Immature natural killer cell (primary cell): ENCODE measurements at regions not wholly inside any gene's neighbourhood (a gene's known extent, or its start where the extent isn't known, plus 50 kb on each side); places are given as distances from the start of the nearest gene placed in this dataset.
A peak's percentile ranks its signal among the peaks of the same experiment; 100 is the strongest.

Source experiments
- DNase-seq, 3 donors: peaks; one replicate each; pipeline ENCODE4 v3.0.0; 2022; ENCODE audit warnings: mixed read lengths in 1 of 3
- H3K27ac Mint-ChIP-seq, 6 donors: one replicate each; pipeline ENCODE4 v1.8.0; 2020; ENCODE audit warnings: mixed read lengths in 6 of 6, mild to moderate bottlenecking in 5 of 6, inconsistent platforms in 4 of 6, moderate library complexity in 3 of 6
- H3K27me3 Mint-ChIP-seq, 3 donors: one replicate each; pipeline ENCODE4 v1.8.0; 2020 to 2021; ENCODE audit warnings: low read depth in 3 of 3, mild to moderate bottlenecking in 3 of 3, mixed read lengths in 3 of 3, moderate library complexity in 3 of 3, inconsistent platforms in 1 of 3
- H3K36me3 Mint-ChIP-seq, 3 donors: one replicate each; pipeline ENCODE4 v1.8.0; 2020; ENCODE audit warnings: mixed read lengths in 3 of 3, inconsistent platforms in 2 of 3, mild to moderate bottlenecking in 2 of 3
- H3K4me1 Mint-ChIP-seq, 2 donors: one replicate each; pipeline ENCODE4 v1.8.0; 2020; ENCODE audit warnings: inconsistent platforms in 2 of 2, mild to moderate bottlenecking in 2 of 2, mixed read lengths in 2 of 2, moderate library complexity in 1 of 2
- H3K4me3 Mint-ChIP-seq, 5 donors: one replicate each; pipeline ENCODE4 v1.8.0; 2020; ENCODE audit warnings: mild to moderate bottlenecking in 5 of 5, mixed read lengths in 5 of 5, inconsistent platforms in 3 of 5, moderate library complexity in 3 of 5
- H3K9me3 Mint-ChIP-seq, 6 donors: one replicate each; pipeline ENCODE4 v1.8.0; 2020; ENCODE audit warnings: mild to moderate bottlenecking in 6 of 6, mixed read lengths in 6 of 6, inconsistent platforms in 4 of 6, moderate library complexity in 3 of 6

DNA sequence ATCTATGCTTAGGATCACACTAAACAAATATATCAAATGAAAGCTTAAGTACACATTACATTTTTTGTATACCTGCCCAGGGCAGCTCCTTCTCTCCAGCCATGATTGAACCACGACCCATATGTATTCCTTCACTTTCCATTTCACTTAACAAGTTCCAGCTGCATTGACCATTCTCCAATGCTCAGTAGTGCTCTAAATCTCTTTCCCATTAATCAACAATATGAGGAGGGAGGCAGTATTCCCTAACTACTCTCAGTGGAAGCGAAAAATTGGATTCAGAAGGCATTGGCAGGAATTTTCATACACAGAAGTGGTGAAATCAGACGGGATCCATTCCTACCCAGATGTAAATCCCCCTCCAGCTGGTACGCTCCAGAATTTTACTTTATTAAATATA, 372.0 kb upstream of the LUZP2 start:
- H3K27me3 Mint-ChIP-seq, result peaks cover 0 to 1% (median 0%) of the 10 kb centered on the region in 3 donors
- DNase-seq, result no peak
- H3K4me3 Mint-ChIP-seq, result no peak overlapping the region
- H3K36me3 Mint-ChIP-seq, result peaks cover 0 to 3% (median 0%) of the 10 kb centered on the region in 3 donors
- H3K27ac Mint-ChIP-seq, result no peak overlapping the region
- H3K4me1 Mint-ChIP-seq, result no peaks in the 10 kb centered on the region
- no peaks in the 10 kb centered on the region for H3K9me3 Mint-ChIP-seq

DNA sequence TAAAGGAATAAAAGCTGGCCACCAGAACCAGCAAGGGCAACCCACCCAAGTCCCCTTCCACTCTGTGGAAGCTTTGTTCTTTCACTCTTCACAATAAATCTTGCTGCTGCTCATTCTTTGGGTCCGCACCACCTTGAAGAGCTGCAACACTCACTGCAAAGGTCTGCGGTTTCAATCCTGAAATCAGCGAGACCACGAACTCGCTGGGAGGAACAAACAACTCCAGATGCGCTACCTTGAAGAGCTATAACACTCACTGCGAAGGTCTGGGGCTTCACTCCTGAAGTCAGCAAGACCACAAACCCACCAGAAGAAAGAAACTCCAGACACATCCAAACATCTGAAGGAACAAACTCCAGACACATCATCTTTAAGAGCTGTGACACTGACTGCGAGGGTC, 365.2 kb upstream of the LUZP2 start:
- H3K27ac Mint-ChIP-seq, result no peak overlapping the region
- H3K27me3 Mint-ChIP-seq, result peaks cover 0 to 3% (median 2%) of the 10 kb centered on the region in 3 donors
- DNase-seq, result no peak
- H3K4me3 Mint-ChIP-seq, result no peak overlapping the region
- peaks cover 0 to 3% (median 0%) of the 10 kb centered on the region in 3 donors for H3K36me3 Mint-ChIP-seq
- H3K9me3 Mint-ChIP-seq, result no peaks in the 10 kb centered on the region
- no peaks in the 10 kb centered on the region for H3K4me1 Mint-ChIP-seq

DNA sequence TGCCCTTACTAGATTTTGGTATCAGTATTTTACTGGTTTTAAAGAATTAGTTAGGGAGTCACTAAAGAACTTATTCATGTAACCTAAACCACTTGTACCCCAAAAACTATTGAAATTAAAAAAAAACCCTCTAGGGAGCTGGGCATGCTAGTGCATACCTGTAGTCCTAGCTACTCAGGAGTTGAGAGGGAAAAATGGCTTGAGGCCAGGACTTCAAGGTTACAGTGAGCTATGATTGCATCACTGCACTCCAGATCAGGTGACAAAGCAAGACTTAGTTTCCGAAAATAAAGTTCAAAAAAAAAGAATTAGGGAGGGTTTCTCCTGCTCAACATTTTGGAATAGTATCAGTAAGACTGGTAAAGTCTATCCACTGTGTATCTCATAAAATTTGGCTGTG, 364.4 kb upstream of the LUZP2 start:
- H3K27ac Mint-ChIP-seq, result no peak overlapping the region
- no peak for DNase-seq
- H3K9me3 Mint-ChIP-seq, result no peaks in the 10 kb centered on the region
- H3K36me3 Mint-ChIP-seq, result peaks cover 0 to 3% (median 0%) of the 10 kb centered on the region in 3 donors
- no peaks in the 10 kb centered on the region for H3K4me1 Mint-ChIP-seq
- peaks cover 0 to 3% (median 2%) of the 10 kb centered on the region in 3 donors for H3K27me3 Mint-ChIP-seq
- H3K4me3 Mint-ChIP-seq, result no peak overlapping the region

DNA sequence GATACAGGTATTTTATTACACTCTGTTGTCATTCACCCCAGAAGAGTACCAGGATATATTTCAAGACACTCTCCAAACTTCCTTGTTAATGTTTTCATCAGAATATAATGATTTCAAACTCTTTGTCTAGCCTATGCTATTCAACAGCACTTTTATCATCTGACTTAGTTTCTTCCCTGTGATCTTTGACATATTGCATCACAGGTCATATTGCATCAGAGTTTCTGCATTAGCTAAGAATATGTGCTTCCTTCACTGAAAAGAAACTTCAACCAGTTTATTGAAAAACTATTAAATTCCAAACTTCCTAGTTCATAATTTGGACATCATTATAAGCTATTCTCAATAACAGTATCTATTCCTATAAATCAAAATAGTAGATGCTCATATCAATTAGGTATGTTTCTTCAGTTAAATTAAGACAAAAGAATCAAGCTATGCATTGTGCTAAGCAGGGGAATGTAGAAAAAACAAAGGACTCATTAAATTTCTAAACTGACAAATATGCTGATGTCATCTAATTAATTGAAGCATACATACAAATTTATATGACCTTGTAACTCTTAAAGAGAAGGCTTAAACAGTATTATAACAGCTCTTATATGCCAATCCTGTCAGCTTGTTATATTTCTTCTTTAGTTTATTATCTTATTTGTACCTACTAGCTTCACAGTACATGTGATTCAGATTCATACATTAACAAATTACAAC, 361.8 kb upstream of the LUZP2 start:
- Mint-ChIP-seq H3K27ac (no peak overlapping the region), H3K36me3 (no peaks in the 10 kb centered on the region), H3K9me3 (no peaks in the 10 kb centered on the region), H3K4me1 (no peaks in the 10 kb centered on the region), H3K27me3 (peaks cover 0 to 3% (median 2%) of the 10 kb centered on the region in 3 donors), H3K4me3 (no peak overlapping the region)
- no peak for DNase-seq

DNA sequence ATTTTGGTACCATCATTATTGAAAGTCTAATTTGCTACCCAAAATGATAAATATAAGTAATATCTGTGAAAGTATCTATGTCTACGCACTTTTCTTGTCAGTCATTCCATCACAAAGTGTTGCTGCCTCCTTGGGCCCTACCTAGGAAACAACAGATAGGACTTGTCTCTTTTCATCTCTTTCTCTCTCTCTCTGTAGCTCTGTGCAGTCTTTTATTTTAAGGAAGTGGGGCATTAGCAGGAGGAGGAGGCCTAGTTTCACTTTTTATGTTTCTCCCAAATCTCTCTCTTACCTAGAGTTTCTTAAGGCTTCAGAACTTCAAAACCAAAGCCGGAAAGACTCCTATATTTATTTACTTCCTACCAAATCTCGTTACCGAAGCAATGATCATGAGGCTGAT, 354.8 kb upstream of the LUZP2 start:
- Mint-ChIP-seq H3K4me3 (no peak overlapping the region), H3K9me3 (no peaks in the 10 kb centered on the region), H3K4me1 (no peaks in the 10 kb centered on the region), H3K27me3 (no peaks in the 10 kb centered on the region), H3K36me3 (no peaks in the 10 kb centered on the region), H3K27ac (no peak overlapping the region)
- no peak for DNase-seq

DNA sequence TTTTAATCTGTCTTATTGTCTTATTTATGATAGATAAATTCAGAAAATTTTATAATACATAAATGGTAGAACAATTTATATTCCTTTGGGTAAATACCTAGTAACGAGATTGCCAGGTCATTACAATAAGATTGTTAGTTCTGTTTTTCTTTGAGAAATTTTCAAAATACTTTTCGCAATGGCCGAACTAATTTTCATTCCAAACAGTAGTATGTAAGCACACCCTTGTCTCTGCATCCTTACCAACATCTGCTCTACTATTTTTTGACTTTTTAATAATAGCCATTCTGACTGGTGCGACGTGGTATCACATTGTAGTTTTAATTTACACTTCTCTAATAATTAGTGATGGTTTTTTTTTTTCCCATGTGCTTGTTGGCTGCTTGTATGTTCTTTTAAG, 351.4 kb upstream of the LUZP2 start:
- Mint-ChIP-seq H3K27me3 (peaks cover 0 to 2% (median 0%) of the 10 kb centered on the region in 3 donors), H3K4me3 (no peak overlapping the region), H3K9me3 (no peaks in the 10 kb centered on the region), H3K4me1 (no peaks in the 10 kb centered on the region), H3K27ac (no peak overlapping the region), H3K36me3 (no peaks in the 10 kb centered on the region)
- DNase-seq, result no peak

DNA sequence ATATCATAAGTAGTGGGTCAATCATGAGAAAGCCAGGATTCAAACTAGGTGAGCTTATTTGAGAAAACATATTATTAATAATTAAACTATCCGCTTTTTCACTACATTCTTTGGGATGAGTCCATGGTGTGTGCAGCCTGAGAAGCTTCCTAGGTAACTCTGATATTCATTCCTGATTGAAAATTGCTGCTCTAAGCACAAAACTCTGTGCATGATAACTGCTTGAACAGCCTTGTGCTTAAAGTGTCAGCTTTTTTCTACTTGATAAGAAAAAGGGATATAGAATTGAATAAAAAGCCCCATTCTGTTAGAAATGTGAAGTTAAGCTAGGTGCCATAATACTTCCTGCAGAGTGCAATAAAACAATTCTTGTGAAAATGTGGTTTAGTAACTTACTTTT, 343.5 kb upstream of the LUZP2 start:
- Mint-ChIP-seq H3K4me3 (no peak overlapping the region), H3K9me3 (peaks cover 0 to 1% (median 0%) of the 10 kb centered on the region in 6 donors), H3K36me3 (peaks cover 0 to 7% (median 3%) of the 10 kb centered on the region in 3 donors), H3K27ac (no peak overlapping the region), H3K4me1 (no peaks in the 10 kb centered on the region), H3K27me3 (peaks cover 0 to 4% (median 0%) of the 10 kb centered on the region in 3 donors)
- DNase-seq, result no peak

DNA sequence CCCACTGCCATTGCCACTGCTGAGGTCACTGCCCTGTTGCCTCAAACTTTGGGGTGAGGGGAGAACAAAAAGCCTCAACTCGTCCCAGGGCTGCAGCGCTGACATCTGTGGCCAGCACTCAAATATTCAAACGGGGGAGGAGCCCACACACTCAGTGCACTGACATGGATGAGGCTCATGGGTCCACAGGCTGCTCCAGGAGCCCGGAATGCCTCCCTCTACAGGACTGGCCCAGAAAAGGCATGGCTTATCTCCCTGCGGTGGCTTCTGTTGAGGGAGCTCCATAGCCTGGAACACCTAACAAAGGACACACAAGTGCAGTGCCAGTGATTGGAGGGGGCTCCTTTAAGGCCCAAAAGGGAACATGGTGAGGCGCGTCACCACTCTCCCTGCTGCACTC, 341.1 kb upstream of the LUZP2 start:
- no peak overlapping the region for H3K4me3 Mint-ChIP-seq
- H3K4me1 Mint-ChIP-seq, result no peaks in the 10 kb centered on the region
- no peak overlapping the region for H3K27ac Mint-ChIP-seq
- peaks cover 0 to 1% (median 0%) of the 10 kb centered on the region in 3 donors for H3K27me3 Mint-ChIP-seq
- peaks cover 0 to 7% (median 3%) of the 10 kb centered on the region in 3 donors for H3K36me3 Mint-ChIP-seq
- H3K9me3 Mint-ChIP-seq, result peaks cover 0 to 1% (median 0%) of the 10 kb centered on the region in 6 donors
- DNase-seq, result no peak

DNA sequence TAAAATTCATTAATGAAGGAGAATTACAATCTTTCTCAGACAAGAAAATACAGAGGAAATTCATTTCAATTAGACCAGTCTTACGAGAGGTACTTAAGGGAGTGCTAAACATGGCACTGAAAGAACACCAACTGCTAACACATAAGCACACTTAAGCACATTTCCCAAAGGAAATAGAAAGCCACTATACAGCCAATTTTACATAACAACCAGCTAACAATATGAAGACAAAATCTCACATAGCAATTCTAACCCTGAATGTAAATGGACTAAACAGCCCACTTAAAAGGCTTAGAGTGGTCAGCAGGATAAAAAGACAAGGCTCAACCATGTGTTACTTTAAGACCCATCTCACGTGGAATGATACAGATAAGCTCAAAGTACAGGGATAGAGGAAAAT, 339.5 kb upstream of the LUZP2 start:
- DNase-seq, result no peak
- Mint-ChIP-seq H3K36me3 (peaks cover 0 to 7% (median 3%) of the 10 kb centered on the region in 3 donors), H3K27me3 (peaks cover 0 to under 1% (median 0%) of the 10 kb centered on the region in 3 donors), H3K4me1 (no peaks in the 10 kb centered on the region), H3K4me3 (no peak overlapping the region), H3K27ac (no peak overlapping the region), H3K9me3 (peaks cover 0 to 1% (median 0%) of the 10 kb centered on the region in 6 donors)

DNA sequence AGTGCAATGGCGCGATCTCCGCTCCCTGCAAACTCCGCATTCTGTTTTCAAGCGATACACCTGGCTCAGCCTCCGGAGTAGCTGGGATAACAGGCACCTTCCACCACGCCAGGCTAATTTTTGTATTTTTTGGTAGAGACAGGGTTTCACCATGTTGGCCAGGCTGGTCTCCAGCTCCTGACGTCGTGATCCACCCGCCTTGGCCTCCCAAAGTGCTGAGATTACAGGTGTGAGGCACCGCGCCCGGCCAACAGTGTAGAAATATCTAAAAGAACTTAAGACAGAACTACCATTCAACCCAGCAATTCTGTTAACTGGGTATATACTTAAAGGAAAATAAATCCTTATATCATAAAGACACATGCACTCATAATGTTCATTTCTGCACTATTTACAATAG, 335.3 kb upstream of the LUZP2 start:
- no peaks in the 10 kb centered on the region for H3K4me1 Mint-ChIP-seq
- peaks cover 0 to 3% (median 0%) of the 10 kb centered on the region in 3 donors for H3K36me3 Mint-ChIP-seq
- DNase-seq, result no peak
- peaks cover 0 to 2% (median 0%) of the 10 kb centered on the region in 3 donors for H3K27me3 Mint-ChIP-seq
- H3K27ac Mint-ChIP-seq, result no peak overlapping the region
- H3K9me3 Mint-ChIP-seq, result no peaks in the 10 kb centered on the region
- no peak overlapping the region for H3K4me3 Mint-ChIP-seq

DNA sequence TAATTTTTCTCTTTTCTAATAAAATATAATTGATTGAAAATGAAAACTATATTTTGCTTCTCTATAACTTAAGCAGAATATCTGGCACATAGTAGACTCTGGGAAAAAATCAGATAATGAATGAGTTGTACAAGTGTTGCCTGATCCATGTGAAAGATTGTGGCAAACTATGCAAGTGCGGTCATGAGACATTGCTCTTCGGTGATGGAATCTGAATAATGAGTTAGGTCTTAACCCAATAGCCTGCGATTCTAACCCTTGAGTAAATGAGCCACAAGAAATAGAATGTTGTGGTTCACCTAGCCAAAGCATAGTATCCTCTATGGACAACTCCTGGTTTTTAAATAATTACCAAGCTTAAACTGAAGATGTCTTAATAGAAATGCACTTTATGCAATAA, 333.7 kb upstream of the LUZP2 start:
- H3K4me1 Mint-ChIP-seq, result no peaks in the 10 kb centered on the region
- no peak overlapping the region for H3K4me3 Mint-ChIP-seq
- H3K36me3 Mint-ChIP-seq, result no peaks in the 10 kb centered on the region
- no peak for DNase-seq
- H3K27ac Mint-ChIP-seq, result no peak overlapping the region
- H3K27me3 Mint-ChIP-seq, result peaks cover 0 to 2% (median 0%) of the 10 kb centered on the region in 3 donors
- no peaks in the 10 kb centered on the region for H3K9me3 Mint-ChIP-seq

DNA sequence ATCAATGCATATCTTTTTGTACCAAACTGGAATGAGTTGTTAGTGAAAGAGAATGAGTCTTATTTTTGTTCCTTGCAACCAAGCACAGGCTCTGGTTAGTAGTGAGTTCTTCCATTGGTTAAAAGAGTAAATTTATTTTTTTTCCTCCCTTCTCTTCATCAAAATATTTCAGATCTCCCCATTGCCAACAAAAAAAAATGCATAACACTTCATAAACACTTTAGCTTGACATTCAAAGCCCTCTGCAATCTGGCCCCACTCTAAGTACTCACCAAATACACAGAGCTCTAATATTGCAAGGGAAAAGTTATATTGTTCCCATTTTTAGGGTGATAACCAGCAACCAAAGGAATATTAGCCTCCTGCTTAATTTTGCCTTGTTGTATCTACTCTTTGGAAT, 333.0 kb upstream of the LUZP2 start:
- H3K4me1 Mint-ChIP-seq, result no peaks in the 10 kb centered on the region
- H3K4me3 Mint-ChIP-seq, result no peak overlapping the region
- H3K36me3 Mint-ChIP-seq, result no peaks in the 10 kb centered on the region
- H3K9me3 Mint-ChIP-seq, result no peaks in the 10 kb centered on the region
- no peak overlapping the region for H3K27ac Mint-ChIP-seq
- DNase-seq, result no peak
- peaks cover 0 to 2% (median 0%) of the 10 kb centered on the region in 3 donors for H3K27me3 Mint-ChIP-seq

DNA sequence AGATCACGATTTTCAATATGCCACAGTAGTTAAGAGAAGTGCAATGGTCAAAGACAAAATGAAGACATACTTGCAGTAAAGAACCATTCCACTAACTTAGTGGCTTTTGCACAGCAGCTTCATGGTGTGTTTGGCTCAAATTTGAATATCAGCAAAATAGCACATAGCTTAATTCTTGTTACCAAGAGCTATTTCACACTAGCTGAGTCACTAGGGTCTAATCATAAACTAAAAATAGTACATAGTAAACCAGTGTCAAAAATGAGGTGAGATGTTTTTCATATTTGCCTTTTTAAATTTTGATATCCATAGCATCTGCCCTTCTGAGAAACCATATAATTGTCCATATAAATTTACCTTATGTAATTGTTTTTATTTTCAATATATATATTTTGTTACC, 325.0 kb upstream of the LUZP2 start:
- H3K4me1 Mint-ChIP-seq, result peaks cover 4 to 19% of the 10 kb centered on the region in 2 donors
- H3K27me3 Mint-ChIP-seq, result peaks cover 0 to 2% (median 1%) of the 10 kb centered on the region in 3 donors
- no peak for DNase-seq
- H3K36me3 Mint-ChIP-seq, result no peaks in the 10 kb centered on the region
- peak overlapping the region in 1 of 5 donors; percentile 56 for H3K4me3 Mint-ChIP-seq
- H3K27ac Mint-ChIP-seq, result no peak overlapping the region
- no peaks in the 10 kb centered on the region for H3K9me3 Mint-ChIP-seq

DNA sequence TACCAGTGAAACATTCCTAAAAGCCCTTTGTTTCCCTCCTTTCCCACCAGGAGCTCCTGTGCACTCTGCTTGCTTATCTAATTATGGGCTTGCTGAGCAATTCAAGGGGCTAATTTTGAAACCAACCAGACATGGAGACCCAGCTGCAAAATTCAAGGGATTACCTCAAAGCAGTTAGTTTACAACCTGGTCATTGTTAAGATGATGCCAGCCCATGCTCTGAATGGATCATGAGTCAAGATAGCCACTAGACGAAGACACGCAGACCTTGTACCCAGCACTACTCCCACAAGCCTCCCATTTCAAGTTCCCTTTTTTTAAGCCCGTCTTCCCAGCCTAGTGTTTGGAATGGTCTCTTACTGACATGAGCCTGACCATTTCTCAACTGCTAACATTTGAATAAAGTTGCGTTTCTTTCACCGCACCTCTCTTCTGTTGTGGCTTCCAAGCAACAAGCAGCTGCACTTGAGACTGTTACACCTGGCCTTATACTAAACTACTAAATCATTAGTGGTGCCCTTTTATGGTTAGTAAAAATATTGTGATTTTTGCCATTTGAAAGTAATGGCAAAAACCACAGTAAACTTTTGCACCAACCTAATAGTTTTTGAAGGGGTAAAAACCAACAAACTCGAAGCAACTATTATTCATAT, 315.3 kb upstream of the LUZP2 start:
- H3K27me3 Mint-ChIP-seq, result peaks cover 0 to 2% (median 0%) of the 10 kb centered on the region in 3 donors
- H3K27ac Mint-ChIP-seq, result no peak overlapping the region
- no peak overlapping the region for H3K4me3 Mint-ChIP-seq
- no peaks in the 10 kb centered on the region for H3K36me3 Mint-ChIP-seq
- no peaks in the 10 kb centered on the region for H3K4me1 Mint-ChIP-seq
- peaks cover 0 to 2% (median 0%) of the 10 kb centered on the region in 6 donors for H3K9me3 Mint-ChIP-seq
- no peak for DNase-seq
